K562 (cell line): ENCODE measurements at regions not wholly inside any gene's neighbourhood (a gene's known extent, or its start where the extent isn't known, plus 50 kb on each side); places are given as distances from the start of the nearest gene placed in this dataset.

Source experiments
- ATAC-seq: fragments of 200-7000 bp; cut with Tn5 transposase; 3 replicates; pipeline ENCODE4 v1.9.1; 2020; ENCODE audit warnings: moderate library complexity
- BruUV-seq: library from RNA; stranded (reverse); fragments of 400-500 nt; replicated peaks from 2 replicates; lab custom pipeline; 2021; lab: Mats Ljungman, UMichigan
- CTCF ChIA-PET: fragments of 300-600 bp; formaldehyde crosslinking; extraction: SDS; loops from one replicate; lab custom pipeline; 2021; ENCODE audit warnings: low intra/inter-chr PET ratio; lab: Yijun Ruan, JAX
- POLR2A ChIA-PET: fragments of 300-600, 350-650 bp; sonication (Branson Sonifier 250); formaldehyde crosslinking; extraction: SDS; loops from one replicate; lab custom pipeline; 2021; ENCODE audit warnings: antibody characterized with exemption, inconsistent platforms; lab: Yijun Ruan, JAX
- DNase-seq, 4 experiments: peaks; one replicate each; pipeline versions ENCODE4 v3.0.0 to v3.0.0-alpha.2; 2011 to 2018; ENCODE audit warnings: low spot score in 3 of 4, mixed read lengths in 3 of 4; ENCODE audit errors: extremely low read depth in 1 of 4
- FAIRE-seq: peaks from 2 replicates; lab custom pipeline; 2011; peaks lifted over from hg19 to GRCh38; lab: Jason Lieb, UNC
- H2AFZ ChIP-seq: 2 replicates; pipeline ENCODE4 v1.6.0; 2011; ENCODE audit warnings: low read depth, low read length, control low read depth, inconsistent platforms
- H3K27ac ChIP-seq: fragments of 200-600 bp; 3 replicates; pipeline ENCODE4 v1.8.0; 2011; ENCODE audit warnings: low read depth, mild to moderate bottlenecking, control low read depth, inconsistent platforms, low read length, moderate library complexity, mixed read lengths; ENCODE audit errors: extremely low read depth
- H3K27me3 ChIP-seq, 2 experiments: fragments of 300-600 bp in 1 of 2; 2 replicates in 1 of 2; 3 replicates in 1 of 2; pipeline versions ENCODE4 v1.6.0 to v1.8.0; 2011; ENCODE audit warnings: inconsistent platforms in 2 of 2, low read length in 2 of 2, mild to moderate bottlenecking in 1 of 2, mixed read lengths in 1 of 2, moderate library complexity in 1 of 2; ENCODE audit not compliant: control insufficient read depth in 2 of 2, insufficient read depth in 2 of 2
- H3K36me3 ChIP-seq: fragments of 300-600 bp; 3 replicates; pipeline ENCODE4 v1.8.0; 2011; ENCODE audit warnings: mild to moderate bottlenecking, low read length, inconsistent platforms; ENCODE audit not compliant: control insufficient read depth, insufficient read depth
- H3K4me1 ChIP-seq, 2 experiments: fragments of 200-600 bp in 1 of 2; replicated peaks in 1 of 2; 2 replicates in 1 of 2; 3 replicates in 1 of 2; pipeline versions ENCODE4 v1.5.1 to v1.8.0; 2011; ENCODE audit warnings: inconsistent platforms in 2 of 2, low read length in 2 of 2, mild to moderate bottlenecking in 1 of 2, mixed read lengths in 1 of 2, moderate library complexity in 1 of 2; ENCODE audit not compliant: control insufficient read depth in 2 of 2, insufficient read depth in 2 of 2
- H3K4me2 ChIP-seq: 2 replicates; pipeline ENCODE4 v1.6.1; 2011; ENCODE audit warnings: low read length, control low read depth, inconsistent platforms, mixed read lengths; ENCODE audit not compliant: insufficient read depth
- H3K4me3 ChIP-seq: fragments of 200-600 bp; sonication (generic), shearing (Covaris generic); 2 replicates; pipeline ENCODE4 v1.5.1; 2016; ENCODE audit warnings: control low read depth, inconsistent platforms
- H3K79me2 ChIP-seq: fragments of 200-600 bp; 3 replicates; pipeline ENCODE4 v1.8.0; 2011; ENCODE audit warnings: low read length, inconsistent platforms; ENCODE audit not compliant: control insufficient read depth, insufficient read depth
- H3K9ac ChIP-seq, 2 experiments: 2 replicates each; pipeline versions ENCODE4 v1.6.0 to v1.6.1; 2011; ENCODE audit warnings: low read depth in 2 of 2, low read length in 2 of 2, control low read depth in 1 of 2, inconsistent platforms in 1 of 2, mild to moderate bottlenecking in 1 of 2, mixed read lengths in 1 of 2; ENCODE audit not compliant: insufficient read depth in 1 of 2
- H3K9me1 ChIP-seq: one replicate; pipeline ENCODE4 v1.6.0; 2011; ENCODE audit warnings: inconsistent platforms, mild to moderate bottlenecking, low read length, moderate library complexity; ENCODE audit not compliant: control insufficient read depth, insufficient read depth
- H3K9me3 ChIP-seq: replicated peaks from 2 replicates; pipeline ENCODE4 v1.5.1; 2011; ENCODE audit warnings: low read depth, low read length, inconsistent platforms; ENCODE audit not compliant: control insufficient read depth, insufficient read depth
- H4K20me1 ChIP-seq: replicated peaks from 2 replicates; pipeline ENCODE4 v1.6.1; 2011; ENCODE audit warnings: low read length, inconsistent platforms, mixed read lengths; ENCODE audit not compliant: control insufficient read depth, insufficient read depth
- C11orf30 ChIP-seq: fragments of 450-650 bp; IDR thresholded peaks from 2 replicates; pipeline ENCODE4 v1.6.1; 2016; ENCODE audit warnings: low read depth, mild to moderate bottlenecking
- CBX1 ChIP-seq: sonication (generic); IDR thresholded peaks from 2 replicates; pipeline ENCODE4 v1.6.1; 2016; ENCODE audit warnings: antibody characterized with exemption, low read depth, mild to moderate bottlenecking
- CHD2 ChIP-seq: IDR thresholded peaks from 2 replicates; pipeline ENCODE4 v1.6.1; 2011; ENCODE audit warnings: low read depth, low read length
- FOXK1 ChIP-seq: sonication (generic); formaldehyde crosslinking; IDR thresholded peaks from 2 replicates; pipeline ENCODE4 v1.8.0; 2022; ENCODE audit warnings: missing genetic modification reagents, mild to moderate bottlenecking, borderline replicate concordance
- HBP1 ChIP-seq: fragments of 450-650 bp; formaldehyde crosslinking; IDR thresholded peaks from 2 replicates; pipeline ENCODE4 v1.4.0; 2022; ENCODE audit warnings: missing genetic modification characterization
- MAFK ChIP-seq: IDR thresholded peaks from 2 replicates; pipeline ENCODE4 v1.6.1; 2011; ENCODE audit warnings: low read length, improper control_type of control experiment
- RBM17 ChIP-seq: fragments of 200-400 bp; formaldehyde crosslinking; IDR thresholded peaks from 2 replicates; pipeline ENCODE4 v1.6.1; 2017; ENCODE audit warnings: low read depth, mild to moderate bottlenecking, low read length, borderline replicate concordance
- SREBF1 ChIP-seq: fragments of 150-350 bp; IDR thresholded peaks from 2 replicates; pipeline ENCODE4 v1.6.1; 2014; ENCODE audit warnings: antibody characterized with exemption, low read depth, low read length, borderline replicate concordance
- TAF15 ChIP-seq: fragments of 200-400 bp; formaldehyde crosslinking; IDR thresholded peaks from 2 replicates; pipeline ENCODE4 v1.6.1; 2017; ENCODE audit warnings: mild to moderate bottlenecking, low read depth, low read length, moderate library complexity
- ZNF197 ChIP-seq: fragments of 200-800 bp; sonication (Bioruptor generic); IDR thresholded peaks from 2 replicates; pipeline ENCODE4 v1.6.1; 2016; ENCODE audit warnings: low read depth, missing genetic modification characterization, missing compliant biosample characterization
- ZNF699 ChIP-seq: fragments of 250-450 bp; sonication (Bioruptor Pico); IDR thresholded peaks from 2 replicates; pipeline ENCODE4 v1.8.0; 2021; ENCODE audit warnings: mild to moderate bottlenecking, moderate library complexity; ENCODE audit not compliant: insufficient replicate concordance
- WGBS: fragments of 100-300 bp; shearing (Covaris generic); methylation state at CpG from one replicate; pipeline ENCODE4 v1.1.6; 2016; ENCODE audit warnings: low coverage, mixed read lengths; ENCODE audit not compliant: insufficient coverage; ENCODE audit errors: missing lambda C conversion rate; 5-methylcytosine and 5-hydroxymethylcytosine counted together
- in situ Hi-C: fragments of 300-500 bp; cut with MboI; formaldehyde crosslinking; loops from 4 replicates; pipeline ENCODE4 v1.15.0; 2018; ENCODE audit warnings: inconsistent platforms, mixed read lengths
- intact Hi-C: fragments of 100-400 bp; cut with micrococcal nuclease; formaldehyde crosslinking; loops from 2 replicates; pipeline ENCODE4 v1.14.2; 2022

DNA sequence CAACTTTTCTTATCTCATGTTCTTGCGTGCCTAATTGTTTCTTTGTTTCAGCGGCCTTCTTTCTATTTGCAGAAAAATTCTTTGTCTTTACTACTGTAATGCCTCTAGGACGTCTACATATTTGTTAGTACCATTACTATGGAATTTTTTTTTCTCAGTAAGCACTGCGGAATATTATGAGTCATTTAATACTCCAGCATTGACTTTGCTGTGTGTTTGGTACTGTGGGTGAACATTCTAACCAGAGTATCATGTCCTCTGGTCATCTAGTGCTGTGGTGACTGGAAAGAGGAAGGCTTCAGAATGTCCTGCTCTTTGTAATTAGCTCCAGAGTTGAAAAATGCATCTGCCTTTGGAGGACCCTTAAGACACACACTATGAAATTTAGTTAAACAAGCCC lies 58.5 kb upstream of the FERD3L start:
- in situ Hi-C loops = no loop called here
- Histone ChIP-seq H2AFZ (no peak overlapping the region), H3K36me3 (no peaks in the 10 kb centered on the region)
- CTCF ChIA-PET = no interaction called here
- FAIRE-seq = no peak
- TF ChIP-seq RBM17 (no peak), SREBF1 (no peak), HBP1 (CRISPR knock-in tag) (no peak), C11orf30 (no peak), ZNF197 (CRISPR knock-in tag) (no peak), FOXK1 (CRISPR knock-in tag) (no peak), TAF15 (no peak), CBX1 (no peak), MAFK (no peak), CHD2 (no peak), ZNF699 (no peak)
- TF ChIP-seq, all 486 proteins: peak for 0
- no peak for ATAC-seq
- Histone ChIP-seq H3K4me2 (no peak overlapping the region), H3K4me3 (no peak overlapping the region), H3K9ac (no peak overlapping the region), H3K9me1 (no peaks in the 10 kb centered on the region), H3K9me3 (no peaks in the 10 kb centered on the region; the same call in 1 of the 2 replicates), H3K4me1 (no peaks in the 10 kb centered on the region), H3K27ac (no peak overlapping the region), H3K27me3 (no peaks in the 10 kb centered on the region), H4K20me1 (no peaks in the 10 kb centered on the region), H3K79me2 (no peaks in the 10 kb centered on the region)
- POLR2A ChIA-PET = no interaction called here
- no peak for DNase-seq
- BruUV-seq = no TSS peak
- WGBS = 2% methylated on average over 4 of the region's 4 CpGs
- intact Hi-C loops = no loop called here
